GM12875 (cell line): ENCODE measurements at regions not wholly inside any gene's neighbourhood (a gene's known extent, or its start where the extent isn't known, plus 50 kb on each side); places are given as distances from the start of the nearest gene placed in this dataset.

Experiments used
- H3K4me3 ChIP-seq: one replicate; pipeline ENCODE4 v1.5.1; 2011; ENCODE audit warnings: low read depth, low read length, control low read depth
- CTCF ChIP-seq: IDR thresholded peaks from 2 replicates; pipeline ENCODE4 v1.5.1; 2011; ENCODE audit warnings: low read depth, mild to moderate bottlenecking, control low read depth, inconsistent platforms, low read length, moderate library complexity, borderline replicate concordance; ENCODE audit not compliant: insufficient read depth

DNA sequence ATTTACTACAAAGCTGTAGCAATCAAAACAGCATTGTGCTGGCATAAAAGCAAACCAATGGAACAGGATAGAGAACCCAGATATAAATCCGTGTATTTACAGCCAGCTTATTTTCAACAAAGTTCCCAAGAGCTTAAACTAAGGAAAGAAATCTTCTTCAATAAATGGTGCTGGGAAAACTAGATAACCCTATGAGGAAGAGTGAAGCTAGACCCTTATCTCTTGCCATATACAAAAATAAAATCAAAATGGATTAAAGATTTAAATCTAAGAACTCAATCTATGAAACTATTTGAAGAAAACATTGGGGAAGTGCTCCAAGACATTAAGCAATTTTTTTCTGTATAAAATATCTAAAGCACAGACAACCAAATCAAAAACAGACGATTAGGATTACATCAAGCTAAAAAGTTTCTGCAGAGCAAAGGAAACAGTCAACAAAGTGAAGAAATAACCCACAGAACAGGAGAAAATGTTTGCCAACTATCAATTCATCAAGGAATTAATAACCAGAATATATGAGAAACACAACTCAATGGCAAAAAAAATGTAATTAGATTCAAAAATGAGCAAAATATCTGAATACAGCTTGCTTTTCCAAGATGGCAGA is 480.7 kb downstream of the LMO7 start:
- no peak for TF ChIP-seq CTCF
- H3K4me3 ChIP-seq, result no peak overlapping the region

DNA sequence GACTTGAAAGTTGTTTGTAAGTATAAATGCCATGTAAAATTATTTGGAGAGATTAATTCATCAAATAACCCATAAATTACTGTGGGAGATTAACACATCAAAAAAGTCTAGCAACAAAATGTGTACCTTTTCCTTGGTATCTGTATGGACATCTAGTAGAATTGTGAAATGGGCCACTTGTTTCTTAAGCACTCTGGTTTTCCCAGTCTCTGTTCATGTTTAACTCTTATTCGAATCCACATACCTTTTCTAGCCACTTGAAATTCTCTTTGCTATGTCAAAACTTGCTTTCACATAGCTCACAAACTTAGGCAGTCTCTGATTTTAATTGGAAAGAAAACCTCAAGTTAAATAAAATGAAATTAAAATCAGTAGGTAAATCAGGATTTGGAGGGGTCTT is 470.6 kb downstream of the LMO7 start:
- no peak overlapping the region for H3K4me3 ChIP-seq
- no peak for TF ChIP-seq CTCF

DNA sequence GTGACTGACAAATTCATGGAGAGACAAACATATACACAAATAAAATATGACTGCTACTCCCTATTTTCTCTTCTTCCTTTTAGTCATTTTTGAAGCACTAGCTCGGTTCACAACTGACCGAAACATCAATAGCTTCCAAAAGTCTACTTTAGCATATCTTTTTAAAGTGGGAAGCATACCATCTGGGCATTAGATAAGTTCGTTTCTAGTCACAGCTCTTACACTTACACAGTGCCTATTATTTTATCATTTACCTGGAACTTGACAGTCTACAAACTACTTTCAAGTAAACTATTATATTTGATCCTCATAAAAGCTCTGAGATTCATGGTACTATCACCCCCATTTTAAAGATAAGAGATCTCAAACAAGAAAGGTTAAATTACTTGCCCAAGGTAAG is 458.5 kb downstream of the LMO7 start:
- no peak overlapping the region for H3K4me3 ChIP-seq
- no peak for TF ChIP-seq CTCF

DNA sequence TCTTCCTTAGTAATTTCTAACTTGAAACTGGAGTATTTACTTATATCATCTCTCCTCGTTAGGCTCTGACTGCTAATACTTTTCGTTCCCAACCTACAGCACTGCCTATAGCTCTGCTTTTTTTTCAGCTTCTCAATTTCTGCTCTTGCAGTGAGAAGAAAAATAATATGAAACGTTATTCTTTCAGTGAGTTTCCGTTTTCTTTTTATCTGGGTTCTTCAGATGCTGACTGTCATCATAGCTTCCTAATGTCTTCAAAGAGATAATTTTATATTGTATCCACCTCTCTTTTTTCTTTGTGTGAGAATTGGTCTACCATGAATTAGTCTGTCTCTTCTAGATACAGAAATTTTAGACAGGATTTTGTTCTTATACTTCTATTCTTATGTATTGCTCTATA is 454.9 kb downstream of the LMO7 start:
- no peak overlapping the region for H3K4me3 ChIP-seq
- TF ChIP-seq CTCF, result no peak

- no peak for TF ChIP-seq CTCF
- no peak overlapping the region for H3K4me3 ChIP-seq
Observed at GRCh38 chr13:76086729-76087128, 450.6 kb downstream of the LMO7 start.

DNA sequence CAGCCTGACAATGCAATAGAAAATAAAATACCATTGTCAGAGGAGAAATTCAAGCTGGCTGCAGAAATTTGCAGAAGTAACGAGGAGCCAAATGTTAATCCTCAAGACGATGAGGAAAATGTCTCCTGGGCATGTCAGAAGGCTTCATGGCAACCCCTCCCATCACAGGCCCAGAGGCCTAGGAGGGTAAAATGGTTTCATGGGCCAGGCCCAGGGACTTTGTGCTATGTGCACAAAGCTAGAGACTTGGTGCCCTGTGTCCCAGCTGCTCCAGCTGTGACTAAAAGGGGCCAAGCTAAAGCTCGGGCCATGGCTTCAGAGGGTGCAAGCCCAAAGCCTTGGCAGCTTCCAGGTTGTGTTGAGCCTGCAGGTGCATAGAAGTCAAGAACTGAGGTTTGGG is 431.7 kb downstream of the LMO7 start:
- no peak overlapping the region for H3K4me3 ChIP-seq
- no peak for TF ChIP-seq CTCF

DNA sequence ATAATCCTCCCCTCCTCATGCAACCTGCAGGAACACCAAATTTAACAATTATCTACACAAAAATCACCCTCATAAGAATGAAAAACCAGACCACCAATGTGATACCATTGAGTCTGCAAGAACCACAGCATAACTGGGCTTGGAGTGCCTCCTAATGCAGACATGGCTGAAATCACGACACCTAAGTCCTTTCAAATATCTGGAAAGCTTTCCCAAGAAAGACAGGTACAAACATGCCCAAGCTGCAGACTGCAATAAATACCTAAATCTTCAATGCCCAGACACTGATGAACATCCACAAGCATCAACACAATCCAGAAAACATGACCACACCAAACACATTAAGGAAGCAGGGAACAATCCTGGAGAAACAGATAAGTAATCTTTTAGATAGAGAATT is 417.1 kb downstream of the LMO7 start:
- H3K4me3 ChIP-seq, result no peak overlapping the region
- TF ChIP-seq CTCF, result no peak
